GM21528 (cell line): ENCODE measurements at regions not wholly inside any gene's neighbourhood (a gene's known extent, or its start where the extent isn't known, plus 50 kb on each side); places are given as distances from the start of the nearest gene placed in this dataset.
"Not testable (repeated sequence)": the region's sequence is repeated elsewhere in the genome, so short reads cannot be mapped to it uniquely, and the experiment has no call there.

ENCODE experiments used
- ATAC-seq: cut with Tn5 transposase; IDR thresholded peaks from one replicate; pipeline ENCODE4 v1.9.1; 2021; ENCODE audit warnings: mild to moderate bottlenecking, moderate library complexity; ENCODE audit not compliant: unreplicated experiment, low FRiP score

GRCh38 chr15:20309966-20310365, 231.6 kb downstream of the GOLGA6L6 start:
- ATAC-seq = not testable (repeated sequence)

GRCh38 chr15:20309395-20309794, 232.2 kb downstream of the GOLGA6L6 start:
- not testable (repeated sequence) for ATAC-seq

GRCh38 chr15:20308027-20308690, 233.4 kb downstream of the GOLGA6L6 start:
- ATAC-seq = not testable (repeated sequence)

- ATAC-seq = not testable (repeated sequence)
These were observed 234.5 kb downstream of the GOLGA6L6 start for GRCh38 chr15:20307137-20307536.

- ATAC-seq = not testable (repeated sequence)
These were observed 235.0 kb downstream of the GOLGA6L6 start for GRCh38 chr15:20306497-20307106.

- ATAC-seq = not testable (repeated sequence)
These were observed 235.7 kb downstream of the GOLGA6L6 start for GRCh38 chr15:20305912-20306311.

GRCh38 chr15:20305015-20305465, 236.6 kb downstream of the GOLGA6L6 start:
- ATAC-seq = not testable (repeated sequence)

- not testable (repeated sequence) for ATAC-seq
These were observed 237.2 kb downstream of the GOLGA6L6 start for GRCh38 chr15:20304282-20305014.

- not testable (repeated sequence) for ATAC-seq
These were observed 238.1 kb downstream of the GOLGA6L6 start for GRCh38 chr15:20303248-20304171.

GRCh38 chr15:20302141-20303069, 239.2 kb downstream of the GOLGA6L6 start:
- ATAC-seq = not testable (repeated sequence)

GRCh38 chr15:20301471-20302081, 240.0 kb downstream of the GOLGA6L6 start:
- not testable (repeated sequence) for ATAC-seq

- not testable (repeated sequence) for ATAC-seq
These were observed 240.6 kb downstream of the GOLGA6L6 start for GRCh38 chr15:20301041-20301390.

GRCh38 chr15:20300351-20301040, 241.1 kb downstream of the GOLGA6L6 start:
- not testable (repeated sequence) for ATAC-seq

- not testable (repeated sequence) for ATAC-seq
These were observed 243.9 kb downstream of the GOLGA6L6 start for GRCh38 chr15:20297603-20298123.

GRCh38 chr15:20296261-20296660, 245.3 kb downstream of the GOLGA6L6 start:
- ATAC-seq = not testable (repeated sequence)

- no peak for ATAC-seq
These were observed 246.3 kb downstream of the GOLGA6L6 start for GRCh38 chr15:20295238-20295811.

GRCh38 chr15:20294651-20295237, 246.9 kb downstream of the GOLGA6L6 start:
- ATAC-seq = no peak
